GM18502 (cell line): ENCODE measurements at regions not wholly inside any gene's neighbourhood (a gene's known extent, or its start where the extent isn't known, plus 50 kb on each side); places are given as distances from the start of the nearest gene placed in this dataset.
A peak's percentile ranks its signal among the peaks of the same experiment; 100 is the strongest.
"Not testable (repeated sequence)": the region's sequence is repeated elsewhere in the genome, so short reads cannot be mapped to it uniquely, and the experiment has no call there.

Experiments
- ATAC-seq: cut with Tn5 transposase; IDR thresholded peaks from one replicate; pipeline ENCODE4 v1.9.1; 2021; ENCODE audit warnings: mild to moderate bottlenecking; ENCODE audit not compliant: unreplicated experiment, poor library complexity

DNA sequence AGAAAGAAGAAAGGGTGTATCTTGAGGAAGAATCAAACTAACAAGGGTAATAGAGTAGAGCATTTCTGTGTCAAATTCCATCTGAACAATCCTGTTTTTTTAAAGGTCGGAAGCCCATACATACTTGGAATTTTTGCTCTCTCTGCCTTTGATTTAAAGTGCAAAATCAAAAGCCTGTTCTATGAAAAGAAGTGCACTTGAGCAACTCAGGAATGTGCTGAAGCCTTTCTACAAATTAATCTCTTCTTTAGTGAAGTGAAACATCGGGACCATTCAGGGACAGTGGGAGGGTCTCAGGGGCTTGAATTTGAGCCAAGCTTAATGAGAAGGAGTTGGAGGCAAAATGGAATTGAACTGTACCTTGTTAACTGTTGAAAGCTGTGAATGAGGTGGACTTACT, 1008.5 kb upstream of the LCORL start:
- no peak for ATAC-seq

DNA sequence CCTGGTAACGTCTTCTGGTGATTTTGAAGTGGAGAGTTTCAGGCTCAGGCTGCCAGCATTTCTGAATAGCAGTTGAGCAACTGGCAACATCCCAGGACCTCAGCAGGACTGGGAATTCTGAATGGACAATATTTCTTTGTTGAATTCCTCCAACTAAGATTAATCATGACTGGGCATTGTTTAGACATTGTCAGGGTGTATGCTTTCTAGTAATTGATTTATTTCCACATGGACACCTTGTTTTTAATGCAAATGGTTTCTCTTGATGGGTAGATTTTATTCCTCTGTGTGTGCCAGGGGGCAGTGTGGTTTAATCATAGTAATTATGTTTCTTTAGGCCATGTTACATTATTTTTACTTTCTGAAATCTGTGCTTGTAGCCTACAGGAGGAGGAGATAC, 1004.7 kb upstream of the LCORL start:
- no peak for ATAC-seq

DNA sequence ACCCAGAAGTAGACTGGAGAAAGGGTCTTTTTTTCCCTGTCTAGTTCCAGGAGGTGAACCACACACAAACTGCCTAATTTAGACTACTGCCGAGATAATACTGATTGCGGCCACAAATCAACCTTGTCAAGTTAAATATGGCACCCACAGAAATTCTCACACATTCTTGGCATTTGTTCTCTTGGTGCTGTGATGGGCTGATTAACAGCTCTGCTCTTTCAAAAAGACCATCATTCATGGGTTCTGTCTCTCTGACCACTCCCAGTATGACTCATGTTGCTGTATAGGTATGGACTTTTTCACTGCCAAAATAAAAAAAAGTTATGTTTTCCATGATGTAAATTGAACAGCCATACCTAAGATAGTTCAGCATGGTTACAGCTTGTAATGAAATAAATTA, 1003.5 kb upstream of the LCORL start:
- ATAC-seq: no peak

DNA sequence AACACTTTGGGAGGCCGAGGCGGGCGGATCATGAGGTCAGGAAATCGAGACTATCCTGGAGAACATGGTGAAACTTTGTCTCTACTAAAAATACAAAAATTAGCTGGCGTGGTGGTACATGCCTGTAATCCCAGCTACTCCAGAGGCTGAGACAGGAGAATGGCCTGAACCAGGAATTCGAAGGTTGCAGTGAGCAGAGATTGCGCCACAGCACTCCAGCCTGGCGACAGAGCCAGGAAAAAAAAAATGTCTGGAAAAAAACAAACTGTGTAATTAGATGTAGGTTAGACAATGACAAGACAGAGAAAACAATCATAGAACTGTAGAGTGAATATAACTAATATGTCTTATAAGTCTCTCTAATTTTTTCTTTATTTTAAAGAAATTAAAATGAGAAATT, 1002.5 kb upstream of the LCORL start:
- no peak for ATAC-seq

DNA sequence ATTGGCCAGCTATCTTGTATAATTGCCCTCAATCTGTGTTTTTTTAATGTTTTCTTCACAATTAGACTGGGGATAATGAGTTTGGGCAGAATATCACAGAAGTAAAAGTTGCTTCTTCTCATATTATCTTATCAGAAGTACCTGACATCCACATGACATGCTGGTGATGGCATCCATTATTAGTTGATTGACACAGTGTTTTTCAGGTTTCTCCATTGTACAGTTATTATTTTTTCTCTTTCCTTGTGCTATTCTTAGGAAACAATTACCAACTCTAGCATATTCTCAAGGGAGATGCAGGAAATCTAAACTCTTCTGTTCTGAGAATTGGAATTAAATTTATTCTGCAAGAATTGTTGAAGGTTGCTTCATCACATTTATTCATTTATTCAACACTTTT, 1000.1 kb upstream of the LCORL start:
- no peak for ATAC-seq

DNA sequence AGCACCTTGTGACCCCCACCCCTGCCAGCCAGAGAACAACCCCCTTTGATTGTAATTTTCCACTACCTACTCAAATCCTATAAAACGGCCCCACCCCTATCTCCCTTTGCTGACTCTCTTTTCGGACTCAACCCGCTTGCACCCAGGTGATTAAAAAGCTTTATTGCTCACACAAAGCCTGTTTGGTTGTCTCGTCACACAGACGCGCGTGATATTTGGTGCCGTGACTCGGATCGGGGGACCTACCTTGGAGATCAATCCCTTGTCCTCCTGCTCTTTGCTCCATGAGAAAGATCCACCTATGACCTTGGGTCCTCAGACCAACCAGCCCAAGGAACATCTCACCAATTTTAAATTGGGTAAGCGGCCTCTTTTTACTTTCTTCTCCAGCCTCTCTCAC, 995.0 kb upstream of the LCORL start:
- not testable (repeated sequence) for ATAC-seq

DNA sequence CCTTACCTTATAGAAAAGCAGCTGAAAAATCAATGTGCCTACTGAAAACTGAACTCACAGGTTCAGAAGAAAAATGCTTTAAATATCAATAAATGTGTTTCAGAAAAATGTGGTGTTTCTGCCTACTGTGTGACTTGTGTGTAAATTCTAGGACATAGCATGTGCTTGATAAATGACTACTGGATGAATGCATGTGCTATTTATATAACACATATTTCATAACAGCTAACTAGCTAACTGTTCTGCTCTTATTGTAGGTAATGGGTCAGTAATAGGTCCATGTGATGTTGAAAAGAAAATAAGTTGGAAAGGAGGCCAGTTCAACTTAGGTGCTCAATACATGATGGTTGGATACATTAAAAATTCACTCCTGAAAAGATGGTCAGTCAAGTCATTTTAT, 993.0 kb upstream of the LCORL start:
- no peak for ATAC-seq

DNA sequence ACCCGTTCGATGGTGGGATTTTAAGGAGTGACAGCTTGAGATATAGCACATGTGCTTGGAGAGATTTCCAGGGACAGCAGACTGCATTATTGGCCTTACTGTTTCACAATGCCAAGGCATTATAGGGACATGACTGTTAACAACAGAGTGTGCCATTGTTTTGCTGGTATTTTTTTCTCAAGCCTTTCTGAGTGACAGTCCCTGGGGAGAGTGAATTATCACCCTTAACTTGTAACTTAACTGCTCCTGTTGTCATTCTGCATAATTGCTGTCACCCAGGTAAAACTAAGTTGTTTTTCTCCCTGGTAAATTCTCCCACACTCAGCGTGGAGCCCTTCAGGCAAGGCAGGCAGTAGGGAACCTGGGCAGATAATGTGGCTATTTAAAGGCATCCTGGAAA, 989.2 kb upstream of the LCORL start:
- no peak for ATAC-seq

DNA sequence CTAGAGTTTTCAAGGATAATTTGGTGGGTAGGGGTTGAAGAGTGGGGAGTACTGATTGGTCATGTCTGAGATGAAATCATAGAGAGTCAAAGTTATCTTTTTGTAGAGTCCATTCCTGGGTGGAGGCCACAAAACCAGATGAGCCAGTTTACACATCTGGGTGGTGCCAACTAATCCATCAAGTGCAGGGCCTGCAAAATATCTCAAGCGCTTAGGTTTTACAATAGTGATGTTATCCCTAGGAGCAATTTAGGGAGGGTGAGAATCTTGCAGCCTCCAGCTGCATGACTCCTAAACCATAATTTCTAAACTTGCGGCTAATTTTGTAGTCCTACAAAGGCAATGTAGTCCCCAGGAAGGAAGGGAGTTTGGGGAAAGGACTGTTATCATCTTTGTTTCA, 988.3 kb upstream of the LCORL start:
- ATAC-seq: no peak

DNA sequence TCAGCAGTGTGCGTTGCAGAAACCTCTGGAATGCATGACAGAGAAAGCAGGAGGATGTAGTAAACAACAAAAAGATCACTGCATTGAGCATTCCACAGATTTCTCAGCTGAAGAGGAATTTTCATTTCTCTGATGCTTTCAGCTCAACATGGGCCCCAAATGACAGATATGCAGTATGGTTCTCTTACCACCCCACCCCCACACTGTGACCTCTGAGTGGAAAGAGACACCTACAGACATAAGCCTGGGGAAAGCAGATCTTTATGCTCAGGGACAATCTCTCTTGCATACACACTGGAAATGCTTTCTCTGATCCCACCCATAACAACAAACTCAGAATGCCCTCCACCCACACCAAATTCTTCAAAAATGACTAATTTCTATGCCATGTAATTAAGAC, 983.7 kb upstream of the LCORL start:
- ATAC-seq: no peak

DNA sequence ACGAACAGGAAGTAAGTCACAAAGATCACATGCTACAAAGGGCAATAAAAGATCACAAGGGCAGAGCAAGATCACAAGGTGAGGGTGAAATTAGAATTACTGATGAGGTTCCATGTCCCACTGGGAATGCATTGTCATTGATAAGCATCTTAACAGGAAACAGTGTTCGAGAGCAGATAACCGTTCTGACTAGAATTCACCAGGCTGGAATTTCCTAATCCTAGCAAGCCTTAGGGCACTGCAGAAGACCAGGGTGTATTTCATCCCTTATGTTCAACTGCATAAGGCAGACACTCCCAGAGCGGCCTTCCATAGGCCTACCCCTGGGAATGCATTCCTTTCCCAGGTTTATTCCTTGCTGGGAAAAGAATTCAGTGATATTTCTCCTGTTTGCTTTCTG, 980.6 kb upstream of the LCORL start:
- no peak for ATAC-seq

DNA sequence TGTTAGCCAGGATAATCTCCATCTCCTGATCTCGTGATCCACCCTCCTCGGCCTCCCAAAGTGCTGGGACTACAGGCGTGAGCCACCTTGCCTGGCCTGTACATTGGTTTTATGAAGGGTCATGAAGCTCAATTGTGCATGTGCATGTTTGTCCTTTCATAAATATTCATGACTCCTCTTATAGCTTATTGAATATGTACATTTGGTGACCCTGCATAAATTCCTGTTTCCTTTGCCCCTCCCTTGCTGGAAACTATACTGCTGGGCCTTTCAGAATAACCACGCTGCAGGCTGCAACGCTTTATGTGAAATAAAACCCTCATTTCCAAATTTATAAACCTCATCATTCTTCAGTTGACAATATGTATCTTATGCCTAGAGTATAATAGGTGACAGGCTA, 978.0 kb upstream of the LCORL start:
- ATAC-seq: no peak

DNA sequence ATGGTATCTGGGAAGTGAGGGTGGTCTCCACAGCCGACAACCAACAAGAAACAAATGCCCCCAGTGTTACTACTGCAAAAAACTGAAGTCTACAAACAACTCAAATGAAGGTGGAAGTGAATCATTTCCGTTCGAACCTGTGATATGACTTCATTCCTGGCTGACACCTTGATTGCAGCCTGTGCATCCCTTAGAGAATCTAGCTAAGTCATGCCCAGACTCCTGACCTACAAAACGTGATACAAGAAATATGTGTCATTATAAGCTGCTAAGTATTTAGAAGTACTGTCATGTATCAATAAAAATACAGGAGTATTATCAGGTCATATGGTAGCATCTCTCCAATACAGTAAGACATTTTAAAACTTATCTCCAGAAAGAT, 959.7 kb upstream of the LCORL start:
- ATAC-seq: no peak

DNA sequence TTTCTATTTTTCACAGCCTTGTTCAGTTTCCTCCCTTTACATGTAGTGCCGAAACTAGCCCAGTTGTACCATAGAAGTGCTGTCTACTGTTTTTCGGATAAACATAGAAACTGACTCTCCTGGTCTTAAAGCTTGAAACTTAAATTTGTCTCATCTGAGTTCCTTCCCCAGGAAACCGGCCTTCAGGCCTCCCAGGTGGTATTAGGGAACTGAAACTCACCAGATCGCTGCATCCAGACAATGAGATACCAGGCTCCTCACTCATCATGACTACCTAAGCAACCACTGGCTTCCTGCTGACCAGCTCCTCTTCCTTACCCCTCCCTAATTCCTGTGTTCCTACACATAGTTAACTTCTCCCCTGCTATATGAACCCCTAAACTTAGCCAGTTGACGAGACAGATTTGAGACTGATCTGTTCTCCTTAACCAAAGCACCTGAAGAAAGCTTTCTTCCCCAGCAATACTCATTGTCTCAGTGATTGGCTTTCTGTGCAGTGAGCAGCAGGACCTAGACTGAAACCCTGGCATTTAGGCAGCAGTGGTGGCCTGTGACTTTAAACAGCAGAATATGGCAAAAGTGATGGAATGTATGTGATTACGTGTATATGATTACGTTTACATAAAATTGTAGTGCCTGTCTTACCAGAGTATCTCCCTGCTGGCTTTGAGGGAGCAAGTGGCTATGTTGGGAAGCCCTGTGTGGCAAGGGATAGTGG, 959.1 kb upstream of the LCORL start:
- peak; percentile 89 for ATAC-seq

DNA sequence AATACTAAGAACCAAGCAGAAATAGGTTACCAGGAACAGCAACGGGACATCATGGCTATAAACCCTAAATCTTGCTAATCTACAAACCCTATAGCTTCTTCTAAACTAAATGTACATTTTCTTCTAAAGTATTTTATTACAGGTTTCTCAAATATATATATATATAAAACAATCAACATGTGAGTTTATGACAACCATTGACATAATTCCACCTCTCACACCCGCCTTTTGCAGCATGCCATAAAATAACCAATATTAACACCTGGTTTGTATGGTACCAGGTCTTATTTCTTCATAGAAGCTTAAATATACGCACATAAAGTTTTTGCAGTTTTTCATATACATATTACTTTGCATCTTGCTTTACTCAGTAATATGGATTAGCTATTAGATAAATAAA, 955.3 kb upstream of the LCORL start:
- no peak for ATAC-seq

DNA sequence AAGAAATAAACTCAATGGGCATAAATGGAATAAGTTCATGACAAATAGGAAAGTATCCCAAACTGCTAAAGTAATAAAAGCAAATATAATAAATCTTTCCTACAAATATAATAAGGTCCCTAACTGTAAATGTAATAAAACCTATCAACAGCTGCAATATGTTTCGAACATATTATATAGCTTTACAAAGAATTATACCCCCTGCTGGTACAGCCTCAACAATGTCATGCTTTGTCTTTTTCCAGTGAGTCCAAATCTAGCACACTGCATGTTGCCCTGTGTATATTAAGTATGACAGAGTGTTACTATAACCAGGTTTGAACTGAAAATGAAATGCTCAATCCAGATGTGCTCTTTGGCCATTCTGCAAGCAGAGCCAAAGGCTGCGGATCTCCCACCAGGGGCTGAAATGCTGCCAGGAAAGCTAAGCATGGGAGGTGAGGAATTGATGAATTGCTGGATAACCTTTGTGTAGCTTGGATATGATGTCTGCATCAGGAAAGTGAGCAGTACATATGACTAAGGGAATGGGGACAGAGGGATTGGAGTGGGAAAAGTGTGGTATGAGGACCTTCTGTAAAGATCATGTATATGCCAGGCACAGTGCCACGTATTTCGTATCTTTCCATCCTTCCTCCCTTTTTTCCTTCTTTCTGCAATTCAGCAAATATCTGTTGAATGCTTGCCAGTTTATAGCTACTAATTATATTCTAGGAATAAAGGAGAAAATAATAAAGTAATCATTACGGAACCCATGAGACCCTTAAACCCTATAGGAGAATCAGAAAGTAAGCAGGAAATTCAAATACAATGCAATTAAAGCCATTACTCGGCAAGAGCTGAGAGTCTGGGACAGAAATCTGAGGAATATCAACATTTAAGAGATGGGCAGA, 954.6 kb upstream of the LCORL start:
- ATAC-seq: no peak

DNA sequence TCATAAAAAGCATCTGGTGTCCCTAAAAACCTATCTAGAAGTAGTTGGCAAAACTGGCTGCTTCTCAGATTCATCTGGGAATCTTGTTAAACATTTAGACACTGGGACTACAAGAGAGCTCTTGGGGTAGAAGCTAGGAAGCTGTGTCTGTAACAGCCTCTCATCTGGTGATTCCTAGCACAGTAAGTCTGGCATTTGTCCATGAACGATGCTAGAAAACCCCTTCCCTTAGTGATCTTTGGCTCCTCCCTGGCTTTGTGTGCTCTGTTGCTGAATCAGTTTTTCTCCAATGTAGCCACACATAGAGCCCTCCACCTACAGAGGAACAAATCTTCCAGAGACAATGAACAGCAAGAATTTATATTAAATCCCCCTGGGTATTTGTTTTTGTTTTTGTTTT, 951.7 kb upstream of the LCORL start:
- no peak for ATAC-seq

DNA sequence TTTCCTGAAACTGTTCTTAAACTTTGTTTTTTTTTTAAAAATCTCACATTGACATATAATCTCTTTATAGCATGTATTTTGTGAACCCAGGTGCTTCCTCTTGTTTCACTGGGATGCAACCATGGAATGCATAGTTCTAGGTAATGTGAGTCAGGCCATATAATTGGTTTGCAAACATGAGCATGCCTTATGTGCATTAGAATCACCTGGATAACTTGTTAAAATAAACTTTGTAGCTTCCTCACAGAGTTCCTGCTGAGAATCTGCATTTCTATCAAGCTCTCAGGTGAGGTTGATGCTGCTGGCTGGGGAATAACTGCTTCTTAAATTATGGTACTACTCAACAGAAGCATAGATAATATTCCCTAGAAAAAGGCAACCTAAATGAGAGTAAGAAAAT, 940.3 kb upstream of the LCORL start:
- no peak for ATAC-seq

DNA sequence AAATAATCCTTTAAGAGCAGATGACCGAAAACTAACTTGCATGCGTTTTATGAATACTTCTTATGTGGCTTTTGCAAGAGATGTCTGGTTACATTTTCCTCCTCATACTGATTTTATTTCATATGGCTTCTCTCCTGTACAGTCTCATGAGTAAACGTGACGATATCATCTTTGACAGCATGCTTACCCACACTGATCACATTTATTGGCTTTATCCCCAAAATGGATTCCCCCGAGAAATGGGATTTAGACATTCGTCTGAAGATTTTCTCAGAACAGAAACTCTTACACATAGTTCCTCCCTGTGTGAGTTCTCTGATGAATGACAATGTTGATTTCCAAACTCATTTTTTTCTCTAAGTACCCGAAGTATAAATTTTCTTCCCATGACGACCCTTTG, 939.7 kb upstream of the LCORL start:
- ATAC-seq: no peak

DNA sequence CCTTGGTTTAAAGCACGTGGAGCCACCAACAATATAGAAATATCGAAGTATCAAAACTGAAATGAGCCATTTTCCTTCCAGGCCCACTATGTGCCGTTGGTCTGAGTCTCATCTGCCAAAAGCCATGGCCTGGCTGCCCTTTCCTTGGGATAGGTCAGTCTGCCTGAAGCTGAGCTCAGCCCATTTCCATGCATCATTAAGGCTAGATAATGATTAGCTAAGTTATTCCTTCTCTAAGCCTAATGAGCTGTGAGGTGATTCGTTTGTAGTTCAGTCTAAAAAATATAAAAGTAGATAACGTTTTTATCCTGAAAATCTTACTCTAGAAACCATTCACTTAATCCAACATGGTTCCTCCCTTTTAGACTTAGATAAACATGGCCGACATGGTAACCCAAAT, 936.2 kb upstream of the LCORL start:
- ATAC-seq: no peak

DNA sequence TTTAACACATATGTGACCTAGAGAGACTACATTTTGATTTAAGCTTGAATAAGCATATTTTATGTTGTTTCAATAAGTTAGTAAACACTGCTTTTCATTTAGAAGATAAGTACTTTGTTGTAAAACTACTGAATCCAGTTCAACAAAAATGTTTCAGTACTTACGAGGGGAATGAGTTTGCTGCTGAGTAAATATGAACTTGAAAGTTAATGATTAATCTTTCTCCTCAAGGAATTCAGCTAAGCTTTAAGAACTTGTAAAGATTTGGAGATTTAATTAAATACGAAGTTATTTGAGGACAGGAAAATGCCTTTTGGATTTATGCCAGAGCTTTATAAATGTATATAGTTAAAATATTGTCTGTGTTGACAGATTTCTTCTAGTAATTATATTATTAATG, 933.0 kb upstream of the LCORL start:
- no peak for ATAC-seq

DNA sequence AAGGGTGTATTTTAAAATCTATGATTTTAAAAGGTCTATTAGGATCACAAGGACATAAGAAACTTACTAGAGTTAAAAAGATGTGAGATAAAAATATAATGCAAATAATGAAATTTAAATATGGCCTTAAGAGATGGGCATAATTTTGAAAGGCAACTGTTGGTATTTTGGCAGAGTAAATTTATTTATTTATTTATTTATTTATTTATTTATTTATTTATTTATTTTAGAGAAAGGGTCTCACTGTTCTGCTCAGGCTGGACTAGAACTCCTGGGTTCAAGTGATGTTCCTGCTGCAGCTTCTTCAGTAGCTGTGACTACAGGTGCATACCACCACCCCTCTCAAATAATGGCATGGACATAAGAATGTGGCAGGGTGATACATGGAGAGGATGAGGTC, 932.1 kb upstream of the LCORL start:
- ATAC-seq: no peak
